ENCODE measurements at regions not wholly inside any gene's neighbourhood (a gene's known extent, or its start where the extent isn't known, plus 50 kb on each side); places are given as distances from the start of the nearest gene placed in this dataset.

- TF ChIP-seq PREB (CRISPR knock-in tag; IDR thresholded peaks at IDR 0.05), result no peak
- no peak for TF ChIP-seq BHLHE40 (IDR thresholded peaks at IDR 0.05; ENCODE audit: low read length)
- no peak for TF ChIP-seq TCF12 (IDR thresholded peaks at IDR 0.05)
- TF ChIP-seq TCF12 (CRISPR knock-in tag; IDR thresholded peaks at IDR 0.05), result no peak
- TF ChIP-seq ZBTB21 (CRISPR knock-in tag; IDR thresholded peaks at IDR 0.05), result no peak
- TF ChIP-seq KLF11 (CRISPR knock-in tag; IDR thresholded peaks at IDR 0.05), result no peak
- TF ChIP-seq ZSCAN30 (CRISPR knock-in tag; IDR thresholded peaks at IDR 0.05), result no peak
- TF ChIP-seq CTCF (CRISPR knock-in tag; IDR thresholded peaks at IDR 0.05), result no peak
- no peak for TF ChIP-seq TAF1 (CRISPR knock-in tag; IDR thresholded peaks at IDR 0.05)
- no peak for TF ChIP-seq MAZ (IDR thresholded peaks at IDR 0.05; ENCODE audit: borderline replicate concordance, low read depth, low read length)
- no peak for TF ChIP-seq MAZ (CRISPR knock-in tag; IDR thresholded peaks at IDR 0.05; ENCODE audit: low read depth)
- TF ChIP-seq NPAS2 (CRISPR knock-in tag; IDR thresholded peaks at IDR 0.05; ENCODE audit: borderline replicate concordance), result no peak
- TF ChIP-seq ZFP62 (CRISPR knock-in tag; IDR thresholded peaks at IDR 0.05), result no peak
Measured at GRCh38 chr16:65697065-65697464, 575.2 kb upstream of the CDH11 start.
